CD4-positive, alpha-beta T cell treated with Interleukin-4 for 1 hour (primary cell): ENCODE measurements at regions not wholly inside any gene's neighbourhood (a gene's known extent, or its start where the extent isn't known, plus 50 kb on each side); places are given as distances from the start of the nearest gene placed in this dataset.

Experiments used
- DNase-seq, 2 donors: peaks; one replicate each; pipeline ENCODE4 v3.0.0-alpha.2; 2020 to 2022

GRCh38 chr2:67522148-67522547 is 125.0 kb downstream of the ETAA1 start:
- DNase-seq = no peak

DNA sequence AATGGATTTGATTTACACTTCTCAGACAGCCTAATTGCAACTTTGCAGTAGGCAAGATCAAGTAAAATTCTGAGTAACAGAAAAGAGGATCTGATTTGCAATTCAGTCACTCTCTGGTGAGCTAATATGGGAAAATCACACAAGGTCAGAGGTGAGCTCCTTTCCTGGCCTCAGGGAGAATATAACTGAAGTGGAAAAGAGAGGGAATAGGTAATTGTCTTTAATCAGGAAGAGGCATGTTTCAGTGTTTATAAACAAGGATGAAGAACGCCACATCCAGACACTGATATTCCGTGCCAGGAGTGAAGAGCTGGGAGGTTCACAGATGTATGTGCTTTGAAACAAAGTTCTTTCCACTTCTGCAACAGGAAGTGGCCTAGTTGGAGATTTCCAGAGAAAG is 127.1 kb downstream of the ETAA1 start:
- DNase-seq = no peak

GRCh38 chr2:67524777-67525176 is 127.6 kb downstream of the ETAA1 start:
- no peak for DNase-seq

- no peak for DNase-seq
Observed at GRCh38 chr2:67526283-67526682, 129.2 kb downstream of the ETAA1 start.

- no peak for DNase-seq
Observed at GRCh38 chr2:67528320-67528719, 131.2 kb downstream of the ETAA1 start.

GRCh38 chr2:67532387-67532786 is 135.3 kb downstream of the ETAA1 start:
- DNase-seq = no peak

GRCh38 chr2:67534745-67535144 is 137.6 kb downstream of the ETAA1 start:
- no peak for DNase-seq

GRCh38 chr2:67540962-67541361 is 143.8 kb downstream of the ETAA1 start:
- no peak for DNase-seq

- DNase-seq = no peak
Observed at GRCh38 chr2:67544286-67544685, 147.2 kb downstream of the ETAA1 start.

GRCh38 chr2:67548317-67549201 is 151.4 kb downstream of the ETAA1 start:
- no peak for DNase-seq

DNA sequence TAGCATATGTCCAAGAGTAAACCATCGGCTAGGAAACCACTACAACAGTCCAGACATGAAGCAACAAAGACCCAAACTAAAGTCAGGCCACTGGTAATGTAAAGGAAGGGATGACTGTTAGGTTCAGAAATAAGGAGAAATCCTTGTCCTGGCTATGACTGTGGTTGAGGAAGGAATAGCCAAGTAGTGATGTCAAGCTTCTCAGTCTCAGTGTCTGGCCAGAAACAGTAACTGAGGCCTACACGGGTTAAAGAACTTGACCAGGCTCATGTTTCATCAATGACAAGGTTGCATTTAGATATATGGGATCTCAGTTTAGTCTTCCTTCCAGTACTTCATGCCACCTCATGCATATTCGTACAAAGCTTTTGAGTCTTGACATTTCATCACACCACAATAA is 162.0 kb downstream of the ETAA1 start:
- no peak for DNase-seq

DNA sequence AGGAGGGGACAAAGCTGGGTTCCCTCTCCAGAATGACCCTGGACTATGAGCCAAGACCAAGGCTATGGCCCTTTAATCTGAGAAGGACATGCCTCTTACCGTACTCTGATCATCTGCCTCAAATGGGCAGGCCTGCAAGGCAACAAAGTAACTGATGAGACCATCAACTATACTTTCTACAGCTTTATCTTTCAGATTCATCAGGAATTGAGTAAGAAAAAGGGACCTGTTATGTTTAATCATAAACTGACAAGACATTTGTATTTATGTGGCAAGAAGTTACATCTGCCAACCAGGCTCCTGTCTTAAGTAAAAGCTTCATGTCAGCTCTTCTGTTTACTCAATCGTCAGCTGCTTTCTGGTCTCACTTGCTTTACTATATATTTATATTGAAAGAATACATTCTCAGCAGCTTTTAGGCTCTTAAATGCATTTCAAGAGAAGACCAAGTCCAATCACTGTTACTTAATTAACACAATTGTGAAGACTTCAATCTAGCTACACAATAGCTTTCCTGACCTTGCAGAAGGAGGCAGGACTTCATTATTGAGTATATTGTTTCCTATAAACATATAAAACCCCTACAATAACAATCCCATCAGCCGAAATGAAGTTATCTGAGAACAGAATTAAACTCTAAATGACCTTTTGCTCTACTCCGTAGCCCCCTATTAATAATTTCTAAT is 163.8 kb downstream of the ETAA1 start:
- DNase-seq = no peak

DNA sequence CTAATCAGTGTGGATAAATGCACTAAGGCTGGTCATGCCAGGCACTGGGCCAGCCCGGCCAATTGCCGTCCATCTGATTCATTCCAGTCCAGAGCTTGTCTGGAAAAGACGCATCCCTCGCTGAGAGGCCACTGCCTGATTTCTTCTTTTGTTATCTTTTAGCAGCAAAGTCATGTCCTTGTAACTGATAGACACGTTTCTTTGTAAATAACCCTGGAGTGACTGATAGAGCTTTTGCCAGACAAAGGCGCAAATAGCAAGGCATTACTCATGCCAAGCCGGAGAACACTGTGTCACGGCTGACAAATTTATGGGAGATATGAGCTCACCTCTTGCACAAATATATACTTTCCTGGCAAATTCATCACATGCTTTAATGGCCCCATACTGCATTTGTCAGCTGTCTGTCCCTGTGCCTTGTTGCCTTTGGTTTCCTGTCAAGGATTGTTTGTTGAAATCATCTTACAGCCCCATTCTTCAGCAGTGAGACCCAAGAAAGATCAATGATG is 164.4 kb downstream of the ETAA1 start:
- no peak for DNase-seq

DNA sequence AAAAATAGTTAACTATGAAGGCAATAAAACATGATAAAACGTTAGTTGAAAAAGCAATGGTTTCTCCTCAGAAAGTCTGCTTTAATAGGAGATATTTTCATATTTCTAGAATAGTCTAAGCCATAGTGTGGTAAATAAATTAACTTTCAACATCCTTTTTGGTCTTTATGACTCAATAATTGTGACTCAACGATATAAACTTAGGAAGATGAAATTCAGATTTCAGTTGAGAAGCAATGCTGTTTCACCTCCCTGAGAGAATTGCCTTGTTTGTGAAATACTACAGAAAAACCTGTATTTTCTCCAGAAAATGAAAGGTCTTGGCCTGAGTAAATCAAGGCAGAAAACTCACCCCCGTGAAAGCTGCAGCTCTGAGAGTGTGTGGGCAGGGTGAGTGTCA is 166.9 kb downstream of the ETAA1 start:
- DNase-seq = no peak

- DNase-seq = no peak
Observed at GRCh38 chr2:67564626-67565025, 167.5 kb downstream of the ETAA1 start.

- DNase-seq = no peak
Observed at GRCh38 chr2:67565262-67565661, 168.1 kb downstream of the ETAA1 start.

DNA sequence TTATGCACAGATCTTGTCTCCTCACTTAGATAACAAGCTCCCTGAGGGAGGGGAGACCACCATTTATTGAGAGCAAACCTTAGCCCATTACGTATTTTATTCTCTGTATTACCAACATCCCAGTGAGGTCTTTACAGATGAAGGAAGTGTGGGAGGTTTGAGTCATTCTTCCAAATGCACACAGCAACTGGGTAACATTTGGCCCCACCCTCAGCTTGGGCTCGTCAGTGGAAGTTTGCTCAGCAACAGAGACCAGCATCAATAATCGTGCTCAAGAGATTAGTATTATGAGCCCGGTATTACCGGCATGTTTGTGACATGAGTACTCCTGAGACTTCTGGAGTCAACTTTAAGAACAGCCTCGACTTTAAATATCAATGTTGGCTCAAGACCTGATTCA is 168.6 kb downstream of the ETAA1 start:
- no peak for DNase-seq

- no peak for DNase-seq
Observed at GRCh38 chr2:67566285-67566684, 169.2 kb downstream of the ETAA1 start.

- DNase-seq = no peak
Observed at GRCh38 chr2:67566958-67567635, 170.0 kb downstream of the ETAA1 start.

DNA sequence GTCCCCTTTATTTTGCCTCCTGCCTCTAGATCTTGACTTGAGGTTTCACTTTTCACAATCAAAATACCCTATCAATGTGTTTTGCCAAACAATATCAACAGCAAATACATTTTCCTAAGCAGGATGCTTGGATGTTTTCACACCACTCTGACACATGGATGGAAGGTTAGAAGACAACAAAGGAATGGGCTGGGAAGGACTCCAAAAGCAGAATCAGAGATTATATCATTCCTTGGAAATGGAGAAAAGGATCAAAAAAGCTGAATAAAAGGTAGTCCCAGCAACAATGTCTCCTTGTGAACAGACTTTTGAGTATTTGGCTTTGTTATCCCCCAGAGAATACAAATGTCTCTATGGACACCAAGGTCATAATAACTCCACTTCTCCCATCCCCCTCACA is 170.8 kb downstream of the ETAA1 start:
- no peak for DNase-seq

DNA sequence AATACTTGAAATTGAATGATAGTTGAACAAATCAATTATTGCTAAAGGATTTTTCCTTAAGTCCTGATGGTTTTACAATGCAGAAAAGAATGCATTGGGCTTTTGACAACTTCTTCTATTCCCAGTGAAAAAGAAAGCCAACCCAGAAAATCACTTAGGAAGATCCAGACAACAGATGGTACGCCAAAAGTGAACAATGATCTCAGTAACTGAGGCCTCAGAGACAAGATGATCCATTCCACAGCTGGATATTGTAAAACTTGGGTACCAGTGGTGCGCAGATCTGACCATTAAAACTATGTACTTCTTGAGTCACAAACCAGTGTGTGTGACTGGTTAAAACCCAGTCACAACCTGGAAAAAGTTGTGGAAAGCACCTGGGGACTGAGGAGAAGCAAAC is 173.5 kb downstream of the ETAA1 start:
- DNase-seq = no peak

DNA sequence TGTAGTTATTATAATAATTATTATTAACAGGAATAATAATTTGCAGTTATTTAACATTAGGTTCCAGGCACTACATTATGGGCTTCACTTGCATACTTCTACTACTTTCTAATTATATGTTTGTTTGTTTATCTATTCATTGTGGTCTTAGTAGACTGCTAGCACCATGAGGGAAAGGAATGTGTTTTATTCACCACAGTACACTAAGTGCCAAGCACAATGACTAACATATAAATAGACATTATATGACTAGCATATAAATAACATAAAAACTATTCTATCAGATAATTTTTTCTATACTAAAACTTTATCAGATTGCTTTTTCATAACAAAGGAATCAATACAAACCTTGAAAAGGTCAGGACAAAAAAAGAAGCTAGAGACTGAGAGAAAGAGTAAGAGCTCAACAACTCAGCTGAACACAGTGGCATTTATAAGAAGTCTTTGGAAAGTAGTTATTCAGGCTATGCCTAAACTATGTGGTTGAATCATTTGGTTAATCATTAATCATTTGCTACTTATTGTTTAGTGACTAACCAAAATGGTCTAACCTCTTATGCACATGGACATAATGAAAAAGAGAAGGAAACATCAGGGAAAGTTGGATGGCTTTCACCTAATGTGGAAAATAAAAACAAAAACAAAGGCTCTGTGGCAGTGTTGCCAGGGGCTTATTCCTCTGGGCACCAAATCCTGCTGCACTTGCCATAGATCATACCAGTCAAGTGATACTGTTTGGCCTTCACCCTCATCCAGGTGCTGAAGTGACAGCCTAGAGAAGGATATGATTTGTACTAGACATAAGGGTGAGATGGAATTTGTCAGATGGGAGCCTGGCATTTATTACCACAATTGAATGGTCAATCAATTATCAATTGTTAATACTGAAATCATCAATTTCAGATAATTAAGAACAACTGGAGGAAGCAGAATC is 174.9 kb downstream of the ETAA1 start:
- DNase-seq = no peak
